AG04449 (cell line): ENCODE measurements at regions not wholly inside any gene's neighbourhood (a gene's known extent, or its start where the extent isn't known, plus 50 kb on each side); places are given as distances from the start of the nearest gene placed in this dataset.

Experiments used
- CTCF ChIA-PET: fragments of 350-600 bp; formaldehyde crosslinking; extraction: SDS; loops from one replicate; lab custom pipeline; 2021; ENCODE audit warnings: antibody characterized with exemption; lab: Yijun Ruan, JAX
- POLR2A ChIA-PET: fragments of 400-600, 350-600 bp; formaldehyde crosslinking; extraction: SDS; loops from one replicate; lab custom pipeline; 2020; ENCODE audit warnings: antibody characterized with exemption, inconsistent platforms; lab: Yijun Ruan, JAX
- DNase-seq: peaks from one replicate; pipeline ENCODE4 v3.0.0-alpha.2; 2010; ENCODE audit warnings: low read depth, low spot score
- H3K4me3 ChIP-seq: 2 replicates; pipeline ENCODE4 v1.5.1; 2011; ENCODE audit warnings: low read depth, mild to moderate bottlenecking, control low read depth, low read length
- CTCF ChIP-seq: IDR thresholded peaks from one replicate; pipeline ENCODE4 v1.5.1; 2011; ENCODE audit warnings: mild to moderate bottlenecking, moderate library complexity, low read length, control low read depth, inconsistent platforms; ENCODE audit not compliant: insufficient read depth; ENCODE audit errors: missing control alignments

GRCh38 chr14:106823552-106823951 lies 1297.2 kb downstream of the TMEM121 start:
- ChIA-PET CTCF (no interaction called here), POLR2A (no interaction called here)
- H3K4me3 ChIP-seq = no peak overlapping the region
- DNase-seq = no peak
- no peak for TF ChIP-seq CTCF

- CTCF ChIA-PET = no interaction called here
- no peak for TF ChIP-seq CTCF
- no peak overlapping the region for H3K4me3 ChIP-seq
- POLR2A ChIA-PET = no interaction called here
- no peak for DNase-seq
These were observed 1300.5 kb downstream of the TMEM121 start for GRCh38 chr14:106826833-106827369.

GRCh38 chr14:106831322-106831720 lies 1304.9 kb downstream of the TMEM121 start:
- POLR2A ChIA-PET = no interaction called here
- peak; percentile 10 for TF ChIP-seq CTCF

GRCh38 chr14:106837870-106838269 lies 1311.5 kb downstream of the TMEM121 start:
- H3K4me3 ChIP-seq = no peak overlapping the region
- DNase-seq = no peak
- POLR2A ChIA-PET = no interaction called here
- TF ChIP-seq CTCF = no peak
- CTCF ChIA-PET = no interaction called here

More at GRCh38 chr14:106831322-106831720, 1304.9 kb downstream of the TMEM121 start:
- CTCF ChIA-PET = no interaction called here
- H3K4me3 ChIP-seq = no peak overlapping the region
- no peak for DNase-seq

- TF ChIP-seq CTCF = no peak
- no peak for DNase-seq
- CTCF ChIA-PET = no interaction called here
- POLR2A ChIA-PET = no interaction called here
- no peak overlapping the region for H3K4me3 ChIP-seq
These were observed 1312.8 kb downstream of the TMEM121 start for GRCh38 chr14:106838991-106839769.

- H3K4me3 ChIP-seq = no peak overlapping the region
- CTCF ChIA-PET = no interaction called here
These were observed 1313.9 kb downstream of the TMEM121 start for GRCh38 chr14:106840258-106840657.

More at GRCh38 chr14:106840258-106840657, 1313.9 kb downstream of the TMEM121 start:
- no peak for TF ChIP-seq CTCF
- POLR2A ChIA-PET = no interaction called here
- no peak for DNase-seq
